ENCODE measurements at regions not wholly inside any gene's neighbourhood (a gene's known extent, or its start where the extent isn't known, plus 50 kb on each side); places are given as distances from the start of the nearest gene placed in this dataset.

DNA sequence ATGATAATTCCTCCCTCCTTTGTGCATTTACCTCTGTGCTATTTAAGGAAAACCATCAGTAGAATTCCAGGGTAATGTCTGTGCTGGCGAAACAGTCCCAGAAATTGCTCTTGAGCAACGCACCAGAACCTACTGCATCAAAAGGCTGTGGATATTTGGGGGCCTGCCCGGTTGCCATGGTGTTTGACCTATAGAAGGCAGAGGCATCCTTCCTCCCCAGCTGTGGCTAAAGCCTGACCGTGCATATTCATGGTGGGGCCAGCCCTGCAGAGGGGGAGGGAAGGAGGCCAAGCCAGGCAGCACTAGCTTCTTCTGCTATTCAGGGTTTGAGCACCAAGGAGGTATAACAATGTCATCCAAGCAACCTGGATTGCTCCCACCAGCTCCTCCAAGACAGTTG is 215.0 kb upstream of the E2F8 start:
- TF ChIP-seq ZNF274 (IDR thresholded peaks at IDR 0.05; ENCODE audit: borderline replicate concordance, extremely low read depth, low read length) (no peak), CHD2 (IDR thresholded peaks at IDR 0.05; ENCODE audit: low read length) (no peak), CTCF (IDR thresholded peaks at IDR 0.05; ENCODE audit: control extremely low read depth in 1 of 3, insufficient read depth in 1 of 3, low read depth in 1 of 3, low read length in 3 of 3) (no peak)
